Vagina (tissue), 2 donors: ENCODE measurements at regions not wholly inside any gene's neighbourhood (a gene's known extent, or its start where the extent isn't known, plus 50 kb on each side); places are given as distances from the start of the nearest gene placed in this dataset.

Experiments used
- DNase-seq, 2 donors: peaks; one replicate each; pipeline ENCODE4 v3.0.0-alpha.2; 2017; ENCODE audit errors: extremely low spot score in 2 of 2
- H3K27ac ChIP-seq: fragments of 200-600 bp; sonication (generic); one replicate; pipeline ENCODE4 v1.5.1; 2019
- H3K27me3 ChIP-seq: fragments of 200-600 bp; sonication (generic); one replicate; pipeline ENCODE4 v1.5.1; 2019
- H3K36me3 ChIP-seq, 2 donors: fragments of 200-600 bp; sonication (generic); one replicate each; pipeline ENCODE4 v1.5.1; 2017 to 2019
- H3K4me1 ChIP-seq: fragments of 200-600 bp; sonication (generic); one replicate; pipeline ENCODE4 v1.5.1; 2019
- H3K4me3 ChIP-seq, 2 donors: fragments of 200-600 bp; sonication (generic); 1 replicate in 1 of 2; 2 replicates in 1 of 2; pipeline ENCODE4 v1.5.1; 2016 to 2019
- H3K9me3 ChIP-seq: fragments of 200-600 bp; sonication (generic); one replicate; pipeline ENCODE4 v1.5.1; 2019
- CTCF ChIP-seq, 3 experiments: fragments of 450-650 bp in 2 of 3; fragments of 200-600 bp in 1 of 3; sonication (generic) in 1 of 3; IDR thresholded peaks; one replicate each; pipeline ENCODE4 v1.5.1; 2017 to 2019; ENCODE audit warnings: antibody characterized with exemption in 3 of 3, mild to moderate bottlenecking in 2 of 3, moderate library complexity in 2 of 3
- POLR2A ChIP-seq, 2 donors: fragments of 450-650 bp; IDR thresholded peaks; one replicate each; pipeline ENCODE4 v1.6.1; 2017; ENCODE audit warnings: antibody characterized with exemption in 2 of 2, mild to moderate bottlenecking in 2 of 2, moderate library complexity in 2 of 2
- POLR2AphosphoS5 ChIP-seq, 2 donors: sonication (generic); formaldehyde crosslinking; IDR thresholded peaks; one replicate each; pipeline ENCODE4 v1.9.0; 2017; ENCODE audit warnings: antibody characterized with exemption in 2 of 2, mild to moderate bottlenecking in 2 of 2, low read depth in 1 of 2; ENCODE audit not compliant: insufficient read depth in 1 of 2
- intact Hi-C: fragments of 100-400 bp; cut with DNase I; formaldehyde crosslinking; loops from one replicate; pipeline ENCODE4 v1.15.1; 2023

GRCh38 chr15:89408372-89409183 is 74.0 kb upstream of the POLG start:
- Histone ChIP-seq H3K4me3 (peak overlapping the region; percentile 6 to 18), H3K4me1 (peaks cover 34% of the 10 kb centered on the region), H3K27me3 (peaks cover 13% of the 10 kb centered on the region), H3K36me3 (no peaks in the 10 kb centered on the region), H3K27ac (no peak overlapping the region), H3K9me3 (no peaks in the 10 kb centered on the region)
- DNase-seq = no peak
- intact Hi-C loops = no loop called here
- no peak for TF ChIP-seq POLR2A (IDR thresholded peaks at IDR 0.05)
- TF ChIP-seq CTCF (IDR thresholded peaks at IDR 0.05) = no peak
- no peak for TF ChIP-seq POLR2AphosphoS5 (IDR thresholded peaks at IDR 0.05; ENCODE audit: insufficient read depth in 1 of 2, low read depth in 1 of 2)

- no peak for DNase-seq
- peaks cover 13% of the 10 kb centered on the region for H3K27me3 ChIP-seq
- intact Hi-C loops = no loop called here
- no peak overlapping the region for H3K27ac ChIP-seq
- H3K9me3 ChIP-seq = no peaks in the 10 kb centered on the region
- TF ChIP-seq CTCF (IDR thresholded peaks at IDR 0.05) (no peak), POLR2A (IDR thresholded peaks at IDR 0.05) (no peak), POLR2AphosphoS5 (IDR thresholded peaks at IDR 0.05; ENCODE audit: insufficient read depth in 1 of 2, low read depth in 1 of 2) (no peak)
- H3K36me3 ChIP-seq = no peaks in the 10 kb centered on the region
- no peak overlapping the region for H3K4me3 ChIP-seq
- H3K4me1 ChIP-seq = peaks cover 37% of the 10 kb centered on the region
Measured at GRCh38 chr15:89406940-89407607, 72.5 kb upstream of the POLG start.

- Histone ChIP-seq H3K4me1 (peaks cover 42% of the 10 kb centered on the region), H3K27me3 (peaks cover 13% of the 10 kb centered on the region)
- no peak for DNase-seq
Measured at GRCh38 chr15:89406218-89406939, 71.8 kb upstream of the POLG start.

GRCh38 chr15:89405494-89405893 is 70.9 kb upstream of the POLG start:
- Histone ChIP-seq H3K27ac (no peak overlapping the region), H3K9me3 (no peaks in the 10 kb centered on the region), H3K4me1 (peaks cover 42% of the 10 kb centered on the region), H3K27me3 (peaks cover 16% of the 10 kb centered on the region), H3K36me3 (no peaks in the 10 kb centered on the region), H3K4me3 (no peak overlapping the region)
- DNase-seq = no peak
- TF ChIP-seq POLR2A (IDR thresholded peaks at IDR 0.05) (no peak), CTCF (IDR thresholded peaks at IDR 0.05) (no peak), POLR2AphosphoS5 (IDR thresholded peaks at IDR 0.05; ENCODE audit: insufficient read depth in 1 of 2, low read depth in 1 of 2) (no peak)
- intact Hi-C loops = no loop called here

More at GRCh38 chr15:89406218-89406939, 71.8 kb upstream of the POLG start:
- H3K36me3 ChIP-seq = no peaks in the 10 kb centered on the region
- TF ChIP-seq POLR2AphosphoS5 (IDR thresholded peaks at IDR 0.05; ENCODE audit: insufficient read depth in 1 of 2, low read depth in 1 of 2) = no peak
- TF ChIP-seq CTCF (IDR thresholded peaks at IDR 0.05) = no peak
- no peak for TF ChIP-seq POLR2A (IDR thresholded peaks at IDR 0.05)
- H3K4me3 ChIP-seq = no peak overlapping the region
- H3K27ac ChIP-seq = no peak overlapping the region
- no peaks in the 10 kb centered on the region for H3K9me3 ChIP-seq
- intact Hi-C loops = no loop called here
